Retinal pigment epithelial cell (primary cell): ENCODE measurements at regions not wholly inside any gene's neighbourhood (a gene's known extent, or its start where the extent isn't known, plus 50 kb on each side); places are given as distances from the start of the nearest gene placed in this dataset.
A peak's percentile ranks its signal among the peaks of the same experiment; 100 is the strongest.
"Not testable (repeated sequence)": the region's sequence is repeated elsewhere in the genome, so short reads cannot be mapped to it uniquely, and the experiment has no call there.

Experiments used
- DNase-seq: peaks from one replicate; pipeline ENCODE4 v3.0.0-alpha.2; 2010; ENCODE audit warnings: low read depth
- H3K4me3 ChIP-seq: 2 replicates; pipeline ENCODE4 v1.5.1; 2011; ENCODE audit warnings: mild to moderate bottlenecking, low read length, control low read depth, moderate library complexity
- CTCF ChIP-seq: conservative IDR thresholded peaks from 2 replicates; pipeline ENCODE4 v1.5.1; 2011; ENCODE audit warnings: low read depth, low read length, control low read depth, inconsistent platforms

GRCh38 chr17:49898366-49899190 is 50.7 kb upstream of the TAC4 start:
- DNase-seq, result no peak
- TF ChIP-seq CTCF, result no peak
- no peak overlapping the region for H3K4me3 ChIP-seq

GRCh38 chr17:49899191-49899485 is 51.3 kb upstream of the TAC4 start:
- peak; percentile 21 for TF ChIP-seq CTCF
- no peak overlapping the region for H3K4me3 ChIP-seq
- DNase-seq, result no peak

- TF ChIP-seq CTCF, result no peak
- H3K4me3 ChIP-seq, result no peak overlapping the region
- DNase-seq, result no peak
Observed at GRCh38 chr17:49899588-49899987, 51.7 kb upstream of the TAC4 start.

GRCh38 chr17:49900801-49901200 is 52.9 kb upstream of the TAC4 start:
- DNase-seq, H3K4me3 ChIP-seq: not testable (repeated sequence)

GRCh38 chr17:49901460-49902331 is 53.8 kb upstream of the TAC4 start:
- no peak for DNase-seq
- H3K4me3 ChIP-seq, result no peak overlapping the region
- TF ChIP-seq CTCF, result no peak

- H3K4me3 ChIP-seq, result no peak overlapping the region
- TF ChIP-seq CTCF, result no peak
- DNase-seq, result no peak
Observed at GRCh38 chr17:49903523-49903922, 55.7 kb upstream of the TAC4 start.

- TF ChIP-seq CTCF, result no peak
- no peak for DNase-seq
- no peak overlapping the region for H3K4me3 ChIP-seq
Observed at GRCh38 chr17:49904893-49905292, 57.0 kb upstream of the TAC4 start.
